Left lobe of liver (tissue), 2 donors: ENCODE measurements at regions not wholly inside any gene's neighbourhood (a gene's known extent, or its start where the extent isn't known, plus 50 kb on each side); places are given as distances from the start of the nearest gene placed in this dataset.
A peak's percentile ranks its signal among the peaks of the same experiment; 100 is the strongest.

Experiments used
- ATAC-seq: fragments of 200-7000 bp; cut with Tn5 transposase; one replicate; pipeline ENCODE4 v1.9.1; 2020; ENCODE audit warnings: mild to moderate bottlenecking, moderate library complexity
- DNase-seq: peaks from one replicate; pipeline ENCODE4 v3.0.0-alpha.2; 2020; ENCODE audit warnings: low spot score
- donor health status: DM: no; HTN: no; CAD: no; lungs with moderate emphysema.
- donor health status: DM: no; HTN: yes; CAD: no.

DNA sequence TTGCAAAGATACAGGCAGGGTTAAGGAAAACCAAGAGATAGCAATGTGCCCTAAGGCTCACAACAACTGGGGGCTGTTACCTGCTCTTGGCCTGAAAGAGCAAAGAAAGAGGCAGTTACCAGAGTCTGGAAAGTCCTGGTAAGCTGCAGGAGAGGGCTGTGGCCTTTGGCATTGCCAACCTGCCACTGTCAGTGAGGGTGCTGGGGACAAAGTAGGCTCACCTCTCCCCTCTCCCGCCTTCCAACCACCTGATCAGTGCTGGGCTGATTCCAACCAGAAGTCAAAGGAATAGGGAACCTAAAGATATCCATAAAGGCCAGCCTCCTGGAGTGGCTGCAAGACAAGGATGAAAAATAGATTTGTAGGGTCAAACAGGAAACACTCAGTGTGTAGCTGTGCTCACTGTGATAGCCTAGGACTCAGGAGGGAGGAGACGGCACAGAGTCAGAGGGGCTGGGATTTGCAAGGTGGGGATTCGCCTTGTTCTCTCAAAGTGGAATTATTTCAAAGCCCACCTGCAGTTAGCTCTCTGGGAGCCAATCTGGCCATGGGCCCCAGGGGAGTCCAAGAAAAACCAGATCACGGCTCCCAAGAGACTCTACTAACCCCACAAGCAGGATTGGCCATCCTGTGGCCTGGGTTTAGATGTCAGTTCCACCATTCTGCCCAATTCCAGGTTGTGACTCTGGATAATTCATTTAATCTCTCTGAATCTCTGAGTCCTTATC is 204.0 kb upstream of the BCL6 start:
- no peak for DNase-seq
- ATAC-seq = peak; percentile 46

- no peak for ATAC-seq
- DNase-seq = no peak
Measured at GRCh38 chr3:187950671-187951070, 203.3 kb upstream of the LPP start.

- DNase-seq = no peak
- ATAC-seq = peak; percentile 54
Measured at GRCh38 chr3:187951452-187952190, 202.3 kb upstream of the LPP start.

GRCh38 chr3:187952849-187953248 is 201.1 kb upstream of the LPP start:
- DNase-seq = no peak
- ATAC-seq = no peak

- ATAC-seq (no peak), DNase-seq (no peak)
Measured at GRCh38 chr3:187954516-187954872, 199.5 kb upstream of the LPP start.

GRCh38 chr3:187954873-187955586 is 198.9 kb upstream of the LPP start:
- DNase-seq (no peak), ATAC-seq (peak; percentile 60)

DNA sequence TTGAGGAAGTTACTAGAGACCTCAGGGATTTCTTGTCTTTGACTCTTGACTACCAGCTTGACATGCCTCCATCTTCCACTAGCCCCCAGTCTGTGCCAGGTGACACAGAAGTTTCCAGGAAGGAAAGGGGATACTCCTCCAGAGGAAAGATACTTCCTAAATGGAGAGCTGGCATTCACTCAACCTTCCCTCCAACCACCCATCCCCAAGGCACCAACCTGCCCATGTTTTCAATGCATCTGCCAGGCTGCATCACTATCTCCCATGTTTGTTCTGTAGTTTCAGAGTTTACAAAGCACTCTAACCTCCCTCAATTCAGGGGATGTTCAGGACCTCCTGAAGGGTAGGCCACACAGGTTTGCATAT is 198.4 kb upstream of the LPP start:
- DNase-seq = peak; percentile 74
- peak; percentile 71 for ATAC-seq

DNA sequence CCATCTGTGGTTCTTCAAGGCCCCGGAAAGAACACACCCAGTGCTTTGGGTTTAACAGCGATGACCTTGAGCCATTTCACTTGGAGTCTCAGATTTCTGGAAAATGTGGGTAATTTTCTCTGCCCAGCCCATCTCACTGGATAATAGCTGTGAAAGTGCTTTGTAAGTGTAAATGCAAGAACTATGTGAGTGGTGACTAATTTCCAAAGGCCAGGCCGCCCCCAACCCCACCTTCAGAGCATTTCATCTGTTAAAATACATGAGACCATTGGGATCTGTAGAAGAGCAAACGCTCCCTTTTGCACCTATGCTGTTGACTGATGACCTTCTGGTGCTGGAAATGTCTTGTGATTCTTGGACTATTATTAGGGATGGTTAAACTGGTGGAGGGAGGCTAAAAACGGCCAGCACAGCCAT is 196.8 kb upstream of the LPP start:
- ATAC-seq (no peak), DNase-seq (no peak)

DNA sequence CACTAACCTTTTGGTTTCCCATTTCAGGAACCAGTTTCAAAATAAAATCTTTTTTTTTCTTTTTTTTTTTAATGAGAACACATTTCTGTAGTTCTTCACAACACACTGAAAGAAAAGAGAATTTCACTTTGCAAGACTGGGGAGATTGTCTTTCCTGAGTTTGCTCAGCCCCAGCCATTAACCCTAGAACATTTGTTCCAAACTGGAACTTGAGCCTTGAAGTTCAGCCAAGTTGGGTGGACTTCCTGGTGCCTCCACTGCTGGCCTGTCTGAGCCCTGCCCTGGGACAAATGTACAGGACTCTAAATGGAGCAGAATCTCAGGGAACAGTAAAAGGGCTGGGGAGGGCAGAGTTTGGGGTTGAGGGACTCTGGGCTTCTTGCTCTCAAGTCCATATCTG is 196.4 kb upstream of the LPP start:
- DNase-seq = peak; percentile 81
- ATAC-seq = peak; percentile 68

- DNase-seq (no peak), ATAC-seq (no peak)
Measured at GRCh38 chr3:187958432-187959003, 195.4 kb upstream of the LPP start.

- DNase-seq = no peak
- no peak for ATAC-seq
Measured at GRCh38 chr3:187960820-187961219, 193.1 kb upstream of the LPP start.

DNA sequence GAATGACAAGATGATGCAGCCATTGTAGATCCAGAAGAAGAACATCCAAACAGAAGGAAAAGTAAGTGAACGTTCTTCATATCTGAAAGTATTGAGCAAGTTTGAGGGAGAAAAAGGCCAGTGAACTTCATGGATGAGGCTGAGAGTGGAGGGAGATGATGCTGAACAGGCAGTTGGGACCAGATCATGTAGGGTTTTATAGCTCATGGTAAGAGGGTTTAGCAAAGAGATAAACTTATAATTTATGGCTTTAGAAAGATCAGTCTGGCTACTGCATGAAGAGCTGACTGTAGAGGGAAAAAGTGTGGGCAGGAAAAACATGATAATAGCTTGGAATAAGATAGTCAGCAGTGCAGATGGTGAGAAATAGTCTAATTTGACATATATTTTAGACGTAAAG is 192.6 kb upstream of the LPP start:
- ATAC-seq (no peak), DNase-seq (no peak)

- ATAC-seq = no peak
Measured at GRCh38 chr3:187963003-187963676, 190.8 kb upstream of the LPP start.

GRCh38 chr3:187963677-187964385 is 190.1 kb upstream of the LPP start:
- DNase-seq (no peak), ATAC-seq (peak; percentile 70)

More at GRCh38 chr3:187963003-187963676, 190.8 kb upstream of the LPP start:
- DNase-seq = no peak

DNA sequence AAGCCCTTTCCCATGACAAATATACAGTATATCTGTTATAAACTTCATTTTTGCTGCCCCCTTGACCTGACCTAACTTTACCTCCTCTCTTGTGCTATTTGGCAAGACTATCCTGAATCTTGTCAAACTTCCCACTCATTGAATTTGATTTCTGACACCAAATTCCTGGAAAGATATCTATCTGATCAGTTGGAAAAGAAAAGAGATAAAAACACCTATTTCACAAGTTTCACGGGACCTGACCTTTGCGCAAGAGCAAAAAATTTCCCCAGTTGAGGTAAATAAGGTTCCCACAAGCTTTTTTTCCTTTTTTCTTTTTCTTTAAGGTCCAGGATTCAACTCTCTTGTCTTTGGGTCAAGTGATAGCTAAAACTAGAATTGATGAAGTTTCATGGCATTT is 189.2 kb upstream of the LPP start:
- no peak for DNase-seq

GRCh38 chr3:187966096-187966495 is 187.9 kb upstream of the LPP start:
- no peak for ATAC-seq

More for the DNA sequence above, 189.2 kb upstream of the LPP start:
- ATAC-seq = peak; percentile 19

GRCh38 chr3:187966636-187967406 is 187.1 kb upstream of the LPP start:
- no peak for ATAC-seq
- DNase-seq = no peak

More at GRCh38 chr3:187966096-187966495, 187.9 kb upstream of the LPP start:
- DNase-seq = no peak

GRCh38 chr3:187967993-187968392 is 186.0 kb upstream of the LPP start:
- ATAC-seq (no peak), DNase-seq (no peak)

- ATAC-seq = peak; percentile 84
- DNase-seq = peak; percentile 78
Measured at GRCh38 chr3:187968883-187969580, 184.9 kb upstream of the LPP start.
